ENCODE measurements at regions not wholly inside any gene's neighbourhood (a gene's known extent, or its start where the extent isn't known, plus 50 kb on each side); places are given as distances from the start of the nearest gene placed in this dataset.

GRCh38 chr1:34356853-34357252 lies 180.1 kb downstream of the C1orf94 start:
- no peak overlapping the region for H3K4me3 ChIP-seq
- no peaks in the 10 kb centered on the region for H3K36me3 ChIP-seq
- H3K4me1 ChIP-seq: no peaks in the 10 kb centered on the region
- no peak overlapping the region for H3K27ac ChIP-seq (replicated peaks)
- no peak for DNase-seq
- peaks cover 78% of the 10 kb centered on the region for H3K27me3 ChIP-seq (ENCODE audit: low read depth)
- TF ChIP-seq CTCF (IDR thresholded peaks at IDR 0.05; ENCODE audit: borderline replicate concordance): no peak
- intact Hi-C loops (cut with micrococcal nuclease): no loop called here
- no peaks in the 10 kb centered on the region for H3K9me3 ChIP-seq (replicated peaks)

DNA sequence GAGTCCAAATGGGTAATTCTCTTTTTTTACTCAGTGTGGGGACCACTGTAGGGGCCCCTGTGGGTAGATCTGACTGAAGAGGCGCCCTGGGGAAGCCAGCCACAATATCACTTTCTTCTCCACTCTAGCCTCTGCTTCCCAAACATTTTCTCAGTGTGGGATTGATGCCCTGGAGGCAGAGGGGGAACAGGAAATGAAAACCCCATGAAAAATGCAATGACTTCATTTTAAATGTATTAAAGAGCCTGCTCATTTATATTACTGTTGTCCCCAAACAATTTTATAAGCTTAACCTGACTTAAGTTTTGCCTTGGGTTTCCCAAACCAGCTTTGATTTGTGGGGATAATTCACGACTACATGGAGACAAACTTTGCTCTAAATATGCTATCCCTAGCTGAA lies 181.9 kb downstream of the C1orf94 start:
- H3K36me3 ChIP-seq: no peaks in the 10 kb centered on the region
- H3K4me3 ChIP-seq: no peak overlapping the region
- intact Hi-C loops (cut with micrococcal nuclease): no loop called here
- no peak for DNase-seq
- H3K9me3 ChIP-seq (replicated peaks): no peaks in the 10 kb centered on the region
- peaks cover 96% of the 10 kb centered on the region for H3K27me3 ChIP-seq (ENCODE audit: low read depth)
- H3K27ac ChIP-seq (replicated peaks): no peak overlapping the region
- no peak for TF ChIP-seq CTCF (IDR thresholded peaks at IDR 0.05; ENCODE audit: borderline replicate concordance)
- no peaks in the 10 kb centered on the region for H3K4me1 ChIP-seq

- Histone ChIP-seq H3K36me3 (no peaks in the 10 kb centered on the region), H3K4me1 (no peaks in the 10 kb centered on the region), H3K27me3 (ENCODE audit: low read depth) (peaks cover 94% of the 10 kb centered on the region), H3K27ac (replicated peaks) (no peak overlapping the region), H3K4me3 (no peak overlapping the region), H3K9me3 (replicated peaks) (no peaks in the 10 kb centered on the region)
- intact Hi-C loops (cut with micrococcal nuclease): no loop called here
- TF ChIP-seq CTCF (IDR thresholded peaks at IDR 0.05; ENCODE audit: borderline replicate concordance): no peak
- no peak for DNase-seq
Measured at GRCh38 chr1:34359411-34359810, 182.7 kb downstream of the C1orf94 start.

- Histone ChIP-seq H3K27me3 (ENCODE audit: low read depth) (peaks cover 91% of the 10 kb centered on the region), H3K36me3 (no peaks in the 10 kb centered on the region), H3K27ac (replicated peaks) (no peak overlapping the region), H3K4me3 (no peak overlapping the region), H3K4me1 (no peaks in the 10 kb centered on the region), H3K9me3 (replicated peaks) (no peaks in the 10 kb centered on the region)
- intact Hi-C loops (cut with micrococcal nuclease): no loop called here
- no peak for TF ChIP-seq CTCF (IDR thresholded peaks at IDR 0.05; ENCODE audit: borderline replicate concordance)
- DNase-seq: no peak
Measured at GRCh38 chr1:34360574-34360973, 183.9 kb downstream of the C1orf94 start.

DNA sequence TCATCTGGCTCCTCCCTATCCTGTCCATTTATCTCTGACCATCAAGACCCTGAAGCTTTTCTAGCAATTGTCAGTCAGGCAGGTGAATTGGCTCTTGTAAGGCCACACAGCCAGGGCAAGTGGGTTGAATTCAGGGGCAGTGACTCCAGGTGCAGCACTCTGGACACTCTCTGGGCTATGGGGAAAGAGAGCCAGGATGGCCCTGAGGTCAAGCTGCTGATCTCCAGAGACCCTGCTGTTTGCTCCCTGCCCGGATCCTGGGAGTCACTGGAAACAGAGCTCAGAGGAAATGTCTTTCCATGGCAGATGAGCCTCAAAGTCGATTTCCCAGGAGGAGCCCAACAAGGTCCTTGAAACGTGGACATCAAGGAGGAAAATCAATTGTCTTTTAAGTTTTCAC lies 184.4 kb downstream of the C1orf94 start:
- H3K27me3 ChIP-seq (ENCODE audit: low read depth): peaks cover 91% of the 10 kb centered on the region
- H3K27ac ChIP-seq (replicated peaks): no peak overlapping the region
- H3K4me1 ChIP-seq: no peaks in the 10 kb centered on the region
- H3K9me3 ChIP-seq (replicated peaks): no peaks in the 10 kb centered on the region
- intact Hi-C loops (cut with micrococcal nuclease): no loop called here
- H3K36me3 ChIP-seq: no peaks in the 10 kb centered on the region
- H3K4me3 ChIP-seq: no peak overlapping the region
- TF ChIP-seq CTCF (IDR thresholded peaks at IDR 0.05; ENCODE audit: borderline replicate concordance): no peak
- no peak for DNase-seq

Data from left ventricle myocardium inferior (tissue), 1 donor.